ENCODE measurements at regions not wholly inside any gene's neighbourhood (a gene's known extent, or its start where the extent isn't known, plus 50 kb on each side); places are given as distances from the start of the nearest gene placed in this dataset.

- DNase-seq, result no peak
Observed at GRCh38 chr22:47786650-47787290, 1024.3 kb downstream of the TBC1D22A start.

- no peak for DNase-seq
Observed at GRCh38 chr22:47784991-47785390, 1022.5 kb downstream of the TBC1D22A start.

- DNase-seq, result no peak
Observed at GRCh38 chr22:47784367-47784983, 1022.0 kb downstream of the TBC1D22A start.

- no peak for DNase-seq
Observed at GRCh38 chr22:47783433-47784366, 1021.2 kb downstream of the TBC1D22A start.

- no peak for DNase-seq
Observed at GRCh38 chr22:47782328-47783075, 1020.1 kb downstream of the TBC1D22A start.

GRCh38 chr22:47781427-47782111 is 1019.1 kb downstream of the TBC1D22A start:
- no peak for DNase-seq

- no peak for DNase-seq
Observed at GRCh38 chr22:47781024-47781423, 1018.6 kb downstream of the TBC1D22A start.

GRCh38 chr22:47780281-47780875 is 1017.9 kb downstream of the TBC1D22A start:
- DNase-seq, result no peak

GRCh38 chr22:47779474-47779873 is 1017.0 kb downstream of the TBC1D22A start:
- DNase-seq, result no peak

- no peak for DNase-seq
Observed at GRCh38 chr22:47778160-47778658, 1015.8 kb downstream of the TBC1D22A start.

- no peak for DNase-seq
Observed at GRCh38 chr22:47777426-47777825, 1015.0 kb downstream of the TBC1D22A start.

GRCh38 chr22:47776329-47776728 is 1013.9 kb downstream of the TBC1D22A start:
- DNase-seq, result no peak

GRCh38 chr22:47775686-47776085 is 1013.2 kb downstream of the TBC1D22A start:
- no peak for DNase-seq

GRCh38 chr22:47775191-47775590 is 1012.7 kb downstream of the TBC1D22A start:
- no peak for DNase-seq

GRCh38 chr22:47773635-47774034 is 1011.2 kb downstream of the TBC1D22A start:
- no peak for DNase-seq

GRCh38 chr22:47772864-47773263 is 1010.4 kb downstream of the TBC1D22A start:
- DNase-seq, result no peak

- no peak for DNase-seq
Observed at GRCh38 chr22:47769652-47770051, 1007.2 kb downstream of the TBC1D22A start.

- no peak for DNase-seq
Observed at GRCh38 chr22:47768027-47768426, 1005.6 kb downstream of the TBC1D22A start.

GRCh38 chr22:47767403-47767802 is 1005.0 kb downstream of the TBC1D22A start:
- no peak for DNase-seq

- DNase-seq, result no peak
Observed at GRCh38 chr22:47765757-47766156, 1003.3 kb downstream of the TBC1D22A start.

- DNase-seq, result no peak
Observed at GRCh38 chr22:47762141-47762540, 999.7 kb downstream of the TBC1D22A start.

- DNase-seq, result no peak
Observed at GRCh38 chr22:47759909-47760308, 997.5 kb downstream of the TBC1D22A start.
